ENCODE measurements at regions not wholly inside any gene's neighbourhood (a gene's known extent, or its start where the extent isn't known, plus 50 kb on each side); places are given as distances from the start of the nearest gene placed in this dataset.

DNA sequence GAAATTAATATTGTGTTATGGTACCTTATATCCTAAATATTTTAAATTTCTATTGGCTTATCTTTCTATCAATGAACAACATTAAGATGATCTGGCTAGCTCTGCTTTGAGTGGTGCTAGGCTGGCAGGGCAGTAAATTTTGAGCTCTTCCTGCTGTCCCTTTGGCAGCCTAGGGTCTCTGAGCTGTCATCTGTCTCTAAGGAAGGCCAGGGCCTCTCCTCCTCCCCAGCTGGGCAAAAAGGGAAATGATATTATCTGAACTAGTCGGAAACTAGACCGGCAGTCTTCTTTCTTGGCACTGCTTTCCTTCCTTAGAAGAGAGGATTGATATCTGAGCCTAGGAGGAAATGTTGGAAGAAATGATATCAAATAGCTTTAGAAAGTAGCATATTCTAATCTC, 176.7 kb upstream of the BTBD3 start:
- H3K9me2 ChIP-seq (ENCODE audit: insufficient read depth) = no peaks in the 10 kb centered on the region
- TF ChIP-seq SIN3A (IDR thresholded peaks at IDR 0.05; ENCODE audit: low read depth) (no peak), TCF7L2 (IDR thresholded peaks at IDR 0.05; ENCODE audit: borderline replicate concordance, extremely low read depth, insufficient read depth, insufficient read length) (no peak), POLR2AphosphoS5 (IDR thresholded peaks at IDR 0.05; ENCODE audit: low read depth, low read length) (no peak), EZH2phosphoT487 (IDR thresholded peaks at IDR 0.05; ENCODE audit: borderline replicate concordance) (no peak), SP1 (IDR thresholded peaks at IDR 0.05; ENCODE audit: low read depth) (no peak), ELF1 (IDR thresholded peaks at IDR 0.05; ENCODE audit: borderline replicate concordance, low read depth) (no peak), CBX3 (IDR thresholded peaks at IDR 0.05; ENCODE audit: low read depth) (no peak), POLR2A (IDR thresholded peaks at IDR 0.05; ENCODE audit: borderline replicate concordance, extremely low read depth, insufficient read depth, insufficient read length) (no peak), CEBPB (IDR thresholded peaks at IDR 0.05; ENCODE audit: low read depth) (no peak), RAD21 (IDR thresholded peaks at IDR 0.05; ENCODE audit: low read depth) (no peak), JUND (IDR thresholded peaks at IDR 0.05) (no peak), ZFX (IDR thresholded peaks at IDR 0.05) (no peak), EZH2 (IDR thresholded peaks at IDR 0.05) (no peak), SRF (IDR thresholded peaks at IDR 0.05; ENCODE audit: low read depth) (no peak)
- TF ChIP-seq, protein P1, sequence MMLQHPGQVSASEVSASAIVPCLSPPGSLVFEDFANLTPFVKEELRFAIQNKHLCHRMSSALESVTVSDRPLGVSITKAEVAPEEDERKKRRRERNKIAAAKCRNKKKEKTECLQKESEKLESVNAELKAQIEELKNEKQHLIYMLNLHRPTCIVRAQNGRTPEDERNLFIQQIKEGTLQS (IDR thresholded peaks at IDR 0.05) = no peak
- TF ChIP-seq, protein P2, sequence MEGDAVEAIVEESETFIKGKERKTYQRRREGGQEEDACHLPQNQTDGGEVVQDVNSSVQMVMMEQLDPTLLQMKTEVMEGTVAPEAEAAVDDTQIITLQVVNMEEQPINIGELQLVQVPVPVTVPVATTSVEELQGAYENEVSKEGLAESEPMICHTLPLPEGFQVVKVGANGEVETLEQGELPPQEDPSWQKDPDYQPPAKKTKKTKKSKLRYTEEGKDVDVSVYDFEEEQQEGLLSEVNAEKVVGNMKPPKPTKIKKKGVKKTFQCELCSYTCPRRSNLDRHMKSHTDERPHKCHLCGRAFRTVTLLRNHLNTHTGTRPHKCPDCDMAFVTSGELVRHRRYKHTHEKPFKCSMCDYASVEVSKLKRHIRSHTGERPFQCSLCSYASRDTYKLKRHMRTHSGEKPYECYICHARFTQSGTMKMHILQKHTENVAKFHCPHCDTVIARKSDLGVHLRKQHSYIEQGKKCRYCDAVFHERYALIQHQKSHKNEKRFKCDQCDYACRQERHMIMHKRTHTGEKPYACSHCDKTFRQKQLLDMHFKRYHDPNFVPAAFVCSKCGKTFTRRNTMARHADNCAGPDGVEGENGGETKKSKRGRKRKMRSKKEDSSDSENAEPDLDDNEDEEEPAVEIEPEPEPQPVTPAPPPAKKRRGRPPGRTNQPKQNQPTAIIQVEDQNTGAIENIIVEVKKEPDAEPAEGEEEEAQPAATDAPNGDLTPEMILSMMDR (IDR thresholded peaks at IDR 0.05 in 2 of 3, conservative IDR thresholded peaks at IDR 0.05 in 1 of 3; ENCODE audit: borderline replicate concordance in 1 of 3, insufficient read depth in 1 of 3, low read depth in 2 of 3, low read length in 2 of 3) = no peak
- TF ChIP-seq, protein P3, sequence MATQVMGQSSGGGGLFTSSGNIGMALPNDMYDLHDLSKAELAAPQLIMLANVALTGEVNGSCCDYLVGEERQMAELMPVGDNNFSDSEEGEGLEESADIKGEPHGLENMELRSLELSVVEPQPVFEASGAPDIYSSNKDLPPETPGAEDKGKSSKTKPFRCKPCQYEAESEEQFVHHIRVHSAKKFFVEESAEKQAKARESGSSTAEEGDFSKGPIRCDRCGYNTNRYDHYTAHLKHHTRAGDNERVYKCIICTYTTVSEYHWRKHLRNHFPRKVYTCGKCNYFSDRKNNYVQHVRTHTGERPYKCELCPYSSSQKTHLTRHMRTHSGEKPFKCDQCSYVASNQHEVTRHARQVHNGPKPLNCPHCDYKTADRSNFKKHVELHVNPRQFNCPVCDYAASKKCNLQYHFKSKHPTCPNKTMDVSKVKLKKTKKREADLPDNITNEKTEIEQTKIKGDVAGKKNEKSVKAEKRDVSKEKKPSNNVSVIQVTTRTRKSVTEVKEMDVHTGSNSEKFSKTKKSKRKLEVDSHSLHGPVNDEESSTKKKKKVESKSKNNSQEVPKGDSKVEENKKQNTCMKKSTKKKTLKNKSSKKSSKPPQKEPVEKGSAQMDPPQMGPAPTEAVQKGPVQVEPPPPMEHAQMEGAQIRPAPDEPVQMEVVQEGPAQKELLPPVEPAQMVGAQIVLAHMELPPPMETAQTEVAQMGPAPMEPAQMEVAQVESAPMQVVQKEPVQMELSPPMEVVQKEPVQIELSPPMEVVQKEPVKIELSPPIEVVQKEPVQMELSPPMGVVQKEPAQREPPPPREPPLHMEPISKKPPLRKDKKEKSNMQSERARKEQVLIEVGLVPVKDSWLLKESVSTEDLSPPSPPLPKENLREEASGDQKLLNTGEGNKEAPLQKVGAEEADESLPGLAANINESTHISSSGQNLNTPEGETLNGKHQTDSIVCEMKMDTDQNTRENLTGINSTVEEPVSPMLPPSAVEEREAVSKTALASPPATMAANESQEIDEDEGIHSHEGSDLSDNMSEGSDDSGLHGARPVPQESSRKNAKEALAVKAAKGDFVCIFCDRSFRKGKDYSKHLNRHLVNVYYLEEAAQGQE (IDR thresholded peaks at IDR 0.05; ENCODE audit: low read depth) = no peak
- TF ChIP-seq, protein P4, sequence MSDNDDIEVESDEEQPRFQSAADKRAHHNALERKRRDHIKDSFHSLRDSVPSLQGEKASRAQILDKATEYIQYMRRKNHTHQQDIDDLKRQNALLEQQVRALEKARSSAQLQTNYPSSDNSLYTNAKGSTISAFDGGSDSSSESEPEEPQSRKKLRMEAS (IDR thresholded peaks at IDR 0.05) = no peak
- ChIA-PET CTCF (no interaction called here), RAD21 (ENCODE audit: low non-redundant PET in 1 of 2, low total read pairs in 2 of 2, uncharacterized antibody in 2 of 2, unreplicated experiment in 2 of 2) (no interaction called here), POLR2A (no interaction called here)
- H3K9me3 ChIP-seq (ENCODE audit: control insufficient read depth in 1 of 2, insufficient read depth in 1 of 2, low read depth in 1 of 2, low read length in 2 of 2) = no peaks in the 10 kb centered on the region
- DNase-seq (ENCODE audit: low read depth, low spot score) = no peak
- H3K36me3 ChIP-seq (ENCODE audit: control insufficient read depth in 1 of 2, insufficient read depth in 2 of 2, low read length in 2 of 2) = no peaks in the 10 kb centered on the region
- H3K79me2 ChIP-seq (ENCODE audit: insufficient read depth, low read length) = no peaks in the 10 kb centered on the region
- no peak for ATAC-seq
- H3K4me2 ChIP-seq (ENCODE audit: low read length) = no peak overlapping the region
- H4K20me1 ChIP-seq (ENCODE audit: insufficient read depth) = no peaks in the 10 kb centered on the region
- H3K27ac ChIP-seq (ENCODE audit: low read depth, low read length) = no peak overlapping the region
- no peaks in the 10 kb centered on the region for H3K27me3 ChIP-seq (ENCODE audit: insufficient read depth, low read length)
- H2AFZ ChIP-seq (ENCODE audit: low read depth, low read length, poor library complexity, severe bottlenecking) = no peak overlapping the region
- no peaks in the 10 kb centered on the region for H3K4me1 ChIP-seq (ENCODE audit: control insufficient read depth in 1 of 2, insufficient read depth in 2 of 2, low read length in 2 of 2)
- H3K9ac ChIP-seq (ENCODE audit: low read length) = no peak overlapping the region
- BruUV-seq (replicated peaks) = no TSS peak
- H3K4me3 ChIP-seq (replicated peaks in 1 of 2; ENCODE audit: low read depth in 1 of 2, low read length in 2 of 2) = no peak overlapping the region
- intact Hi-C loops (cut with micrococcal nuclease) = no loop called here
